Ishikawa (cell line): ENCODE measurements at regions not wholly inside any gene's neighbourhood (a gene's known extent, or its start where the extent isn't known, plus 50 kb on each side); places are given as distances from the start of the nearest gene placed in this dataset.

Experiments
- CEBPB ChIP-seq: IDR thresholded peaks from 2 replicates; pipeline ENCODE4 v1.6.1; 2012
- CREB1 ChIP-seq: IDR thresholded peaks from 2 replicates; pipeline ENCODE4 v1.6.1; 2012; ENCODE audit warnings: low read depth
- EGR1 ChIP-seq: IDR thresholded peaks from 2 replicates; pipeline ENCODE4 v1.6.1; 2012
- EP300 ChIP-seq: IDR thresholded peaks from 2 replicates; pipeline ENCODE4 v1.6.1; 2012; ENCODE audit warnings: borderline replicate concordance
- FOXM1 ChIP-seq: IDR thresholded peaks from 2 replicates; pipeline ENCODE4 v1.6.1; 2012; ENCODE audit warnings: low read depth, borderline replicate concordance
- MAX ChIP-seq: IDR thresholded peaks from 2 replicates; pipeline ENCODE4 v1.6.1; 2012
- NFIC ChIP-seq: IDR thresholded peaks from 2 replicates; pipeline ENCODE4 v1.6.1; 2012
- RAD21 ChIP-seq: IDR thresholded peaks from 2 replicates; pipeline ENCODE4 v1.6.1; 2012; ENCODE audit warnings: low read depth
- REST ChIP-seq: IDR thresholded peaks from 2 replicates; pipeline ENCODE4 v1.6.1; 2012; ENCODE audit warnings: low read depth, mild to moderate bottlenecking
- TAF1 ChIP-seq: IDR thresholded peaks from 2 replicates; pipeline ENCODE4 v1.6.1; 2012; ENCODE audit warnings: low read depth, mild to moderate bottlenecking
- TCF12 ChIP-seq: IDR thresholded peaks from 2 replicates; pipeline ENCODE4 v1.6.1; 2012; ENCODE audit warnings: low read depth
- TEAD4 ChIP-seq: IDR thresholded peaks from 2 replicates; pipeline ENCODE4 v1.6.1; 2012
- YY1 ChIP-seq: IDR thresholded peaks from 2 replicates; pipeline ENCODE4 v1.6.1; 2012; ENCODE audit warnings: low read depth
- ZBTB7A ChIP-seq: IDR thresholded peaks from 2 replicates; pipeline ENCODE4 v1.6.1; 2012; ENCODE audit warnings: low read depth
- TF ChIP-seq, protein P1 (sequence below): IDR thresholded peaks from 2 replicates; pipeline ENCODE4 v1.6.1; 2012

DNA sequence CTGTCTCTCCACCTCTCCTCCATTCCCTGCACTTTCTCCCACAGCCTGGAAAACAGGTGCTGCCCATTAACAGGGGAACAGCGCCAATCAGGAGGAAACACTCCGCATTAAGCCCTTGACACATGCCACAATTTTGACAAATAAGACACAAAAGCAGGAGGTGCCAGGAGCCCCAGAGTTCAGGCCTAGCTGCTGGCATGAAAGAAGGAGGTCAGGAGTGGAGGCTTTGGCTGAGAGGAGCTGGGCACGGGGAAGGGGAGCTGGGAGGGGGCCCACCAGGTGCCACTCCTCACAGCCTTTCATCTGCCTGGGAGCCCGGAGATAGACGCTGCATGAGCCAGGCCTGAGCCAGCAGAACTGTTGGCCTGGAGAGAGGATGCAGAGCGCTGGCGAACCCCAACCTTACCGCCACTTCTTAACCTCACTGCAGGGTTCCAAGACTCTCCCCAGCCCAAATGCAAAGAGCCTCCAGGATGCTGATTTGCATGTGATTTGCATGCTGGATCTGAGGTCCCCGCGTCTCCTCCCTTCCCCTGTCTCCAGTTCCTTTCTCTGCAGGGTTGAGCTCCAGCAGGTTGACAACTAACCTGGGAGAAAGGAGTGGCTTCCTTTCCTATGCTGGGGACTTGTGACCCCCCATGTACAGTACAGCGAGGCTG lies 139.8 kb upstream of the SDK2 start:
- TF ChIP-seq TCF12: no peak
- no peak for TF ChIP-seq ZBTB7A
- no peak for TF ChIP-seq RAD21
- no peak for TF ChIP-seq REST
- TF ChIP-seq MAX: no peak
- no peak for TF ChIP-seq TAF1
- TF ChIP-seq NFIC: no peak
- TF ChIP-seq CEBPB: no peak
- TF ChIP-seq, protein P1, sequence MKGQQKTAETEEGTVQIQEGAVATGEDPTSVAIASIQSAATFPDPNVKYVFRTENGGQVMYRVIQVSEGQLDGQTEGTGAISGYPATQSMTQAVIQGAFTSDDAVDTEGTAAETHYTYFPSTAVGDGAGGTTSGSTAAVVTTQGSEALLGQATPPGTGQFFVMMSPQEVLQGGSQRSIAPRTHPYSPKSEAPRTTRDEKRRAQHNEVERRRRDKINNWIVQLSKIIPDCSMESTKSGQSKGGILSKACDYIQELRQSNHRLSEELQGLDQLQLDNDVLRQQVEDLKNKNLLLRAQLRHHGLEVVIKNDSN: no peak
- no peak for TF ChIP-seq EGR1
- no peak for TF ChIP-seq YY1
- TF ChIP-seq TEAD4: no peak
- no peak for TF ChIP-seq EP300
- TF ChIP-seq CREB1: no peak
- TF ChIP-seq FOXM1: no peak

DNA sequence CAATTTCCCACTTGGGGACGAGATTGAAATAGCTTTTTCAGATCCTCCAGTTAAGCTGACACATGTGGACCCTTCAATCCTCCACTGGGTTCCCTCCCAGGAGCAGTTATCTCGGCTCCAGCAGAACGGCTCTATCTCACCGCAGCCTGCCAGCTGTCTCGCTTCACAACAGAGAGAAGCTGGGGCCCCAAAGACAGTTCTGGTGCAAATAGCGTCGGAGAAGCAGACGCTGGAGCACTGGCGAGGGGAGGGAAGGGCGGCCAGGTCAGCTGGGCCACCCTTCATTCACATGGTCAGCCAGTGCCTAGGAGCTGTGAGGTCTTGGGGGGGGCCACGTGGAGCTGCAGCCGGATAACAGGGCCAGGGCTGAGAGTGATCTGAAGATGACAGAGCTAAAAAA lies 141.3 kb upstream of the SDK2 start:
- TF ChIP-seq CEBPB: no peak
- no peak for TF ChIP-seq TAF1
- TF ChIP-seq NFIC: no peak
- TF ChIP-seq CREB1: no peak
- no peak for TF ChIP-seq MAX
- no peak for TF ChIP-seq ZBTB7A
- no peak for TF ChIP-seq EGR1
- TF ChIP-seq, protein P1: no peak
- no peak for TF ChIP-seq TEAD4
- no peak for TF ChIP-seq RAD21

DNA sequence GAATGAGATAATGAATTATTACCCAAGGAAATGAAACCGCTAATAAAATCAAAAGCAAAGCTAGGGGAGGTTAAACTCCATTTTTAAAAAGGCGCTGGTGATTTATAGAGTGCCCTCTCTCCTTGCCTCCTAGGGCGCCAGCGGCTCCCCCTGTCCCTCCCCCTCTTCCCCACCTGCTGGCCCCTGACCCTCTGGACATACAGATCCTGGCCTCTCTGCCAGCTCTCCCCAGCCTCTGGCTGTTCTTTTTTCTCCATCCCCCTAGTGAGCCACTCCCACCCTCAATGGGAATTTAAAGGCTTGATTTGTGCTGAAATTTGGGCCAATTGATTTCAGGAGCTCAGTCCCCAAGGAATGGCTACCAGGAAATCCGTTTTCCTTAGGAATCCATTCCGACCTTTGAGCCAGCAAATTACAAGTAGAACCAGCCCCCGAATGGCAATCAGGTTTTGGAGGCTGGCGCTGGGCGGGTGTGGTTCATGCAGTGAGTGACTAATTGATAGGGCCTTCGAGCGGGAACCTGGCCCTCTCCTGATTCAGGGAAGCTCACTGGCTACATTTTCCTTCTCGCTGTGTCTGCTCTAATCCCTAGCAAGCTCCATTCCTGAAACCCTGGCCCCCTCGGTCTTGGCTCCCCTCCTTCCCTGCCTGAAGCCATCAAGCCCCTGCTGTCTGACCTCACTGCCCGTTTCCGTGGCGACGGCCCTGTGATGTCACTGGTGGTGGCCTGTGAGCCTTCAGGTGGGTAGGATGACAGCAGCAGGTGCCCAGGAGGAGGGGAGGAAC lies 141.9 kb upstream of the SDK2 start:
- TF ChIP-seq CEBPB: no peak
- no peak for TF ChIP-seq RAD21
- no peak for TF ChIP-seq YY1
- no peak for TF ChIP-seq CREB1
- TF ChIP-seq REST: no peak

- TF ChIP-seq, protein P1: no peak
- no peak for TF ChIP-seq EP300
- TF ChIP-seq EGR1: no peak
- no peak for TF ChIP-seq TEAD4
- no peak for TF ChIP-seq NFIC
- TF ChIP-seq TCF12: no peak
- no peak for TF ChIP-seq YY1
- no peak for TF ChIP-seq ZBTB7A
Measured at GRCh38 chr17:73787076-73788059, 143.1 kb upstream of the SDK2 start.

DNA sequence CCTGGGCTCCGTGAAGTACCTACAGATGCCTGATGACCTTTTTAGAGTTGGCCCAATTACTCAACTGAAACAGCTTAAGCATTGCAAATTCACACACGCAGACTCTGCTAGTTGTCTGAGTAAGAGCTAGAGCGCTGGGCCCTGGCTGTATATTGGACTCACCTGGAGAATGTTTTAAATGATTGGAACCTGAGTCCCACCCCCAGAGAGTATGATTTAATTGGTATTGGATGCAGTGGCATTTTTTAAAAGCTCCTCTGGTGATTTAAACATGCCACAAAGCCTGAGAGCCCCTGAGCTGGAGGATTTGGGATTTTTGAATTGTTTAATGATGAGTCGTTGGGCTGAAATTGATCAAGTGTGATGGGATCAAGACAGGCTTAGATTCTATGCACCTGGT lies 143.9 kb upstream of the SDK2 start:
- TF ChIP-seq FOXM1 (no peak), REST (no peak), EGR1 (no peak), YY1 (no peak), CEBPB (no peak), CREB1 (no peak), TCF12 (no peak), MAX (no peak), TAF1 (no peak)
- TF ChIP-seq, protein P1: no peak
